GM12878 (cell line): ENCODE measurements at regions not wholly inside any gene's neighbourhood (a gene's known extent, or its start where the extent isn't known, plus 50 kb on each side); places are given as distances from the start of the nearest gene placed in this dataset.

Experiments used
- ATAC-seq: fragments of 200-7000 bp; cut with Tn5 transposase; 3 replicates; pipeline ENCODE4 v1.9.1; 2020; ENCODE audit warnings: mild to moderate bottlenecking, moderate library complexity
- BruUV-seq: library from RNA; stranded (reverse); fragments of 400-500 nt; replicated peaks from 2 replicates; lab custom pipeline; 2021; lab: Mats Ljungman, UMichigan
- CTCF ChIA-PET: fragments of 300-600 bp; sonication (Branson Sonifier 250); formaldehyde crosslinking; extraction: SDS; loops from one replicate; lab custom pipeline; 2021; ENCODE audit warnings: inconsistent platforms; lab: Yijun Ruan, JAX
- POLR2A ChIA-PET: fragments of 350-600 bp; formaldehyde crosslinking; extraction: SDS; loops from one replicate; lab custom pipeline; 2021; ENCODE audit warnings: inconsistent platforms; lab: Charles Lee
- RAD21 ChIA-PET: fragments of 300-600 bp; sonication (Branson Sonifier 250); formaldehyde crosslinking; loops from one replicate; lab custom pipeline; 2023; ENCODE audit warnings: antibody characterized with exemption; ENCODE audit not compliant: unreplicated experiment; lab: Charles Lee
- SMC1A ChIA-PET: fragments of 300-600 bp; sonication (Branson Sonifier 250); formaldehyde crosslinking; loops from one replicate; lab custom pipeline; 2023; ENCODE audit not compliant: unreplicated experiment, uncharacterized antibody; lab: Charles Lee
- DNase-seq: peaks from one replicate; pipeline ENCODE4 v3.0.0-alpha.2; 2011; ENCODE audit warnings: low read depth, low spot score
- FAIRE-seq: peaks from 3 replicates; lab custom pipeline; 2011; peaks lifted over from hg19 to GRCh38; lab: Jason Lieb, UNC
- H2AFZ ChIP-seq: 2 replicates; pipeline ENCODE4 v1.6.0; 2011; ENCODE audit warnings: low read depth, low read length, control low read depth; ENCODE audit not compliant: control insufficient read depth
- H3K27ac ChIP-seq: 2 replicates; pipeline ENCODE4 v1.5.1; 2011; ENCODE audit warnings: control low read depth; ENCODE audit not compliant: control insufficient read depth, insufficient read depth
- H3K27me3 ChIP-seq, 2 experiments: replicated peaks in 1 of 2; 2 replicates each; pipeline versions ENCODE4 v1.6.0 to v1.6.1; 2011; ENCODE audit warnings: low read length in 1 of 2; ENCODE audit not compliant: control insufficient read depth in 2 of 2, insufficient read depth in 2 of 2
- H3K36me3 ChIP-seq, 2 experiments: 2 replicates each; pipeline ENCODE4 v1.5.1; 2011; ENCODE audit warnings: low read length in 1 of 2; ENCODE audit not compliant: control insufficient read depth in 2 of 2, insufficient read depth in 2 of 2
- H3K4me1 ChIP-seq: 2 replicates; pipeline ENCODE4 v1.6.1; 2011; ENCODE audit warnings: mild to moderate bottlenecking, low read length, moderate library complexity, mixed read lengths; ENCODE audit not compliant: control insufficient read depth, insufficient read depth
- H3K4me2 ChIP-seq: 2 replicates; pipeline ENCODE4 v1.6.0; 2011; ENCODE audit warnings: control low read depth; ENCODE audit not compliant: control insufficient read depth, insufficient read depth
- H3K4me3 ChIP-seq: fragments of 200-600 bp; sonication (generic); 2 replicates; pipeline ENCODE4 v1.5.1; 2016
- H3K79me2 ChIP-seq: 2 replicates; pipeline ENCODE4 v1.6.0; 2011; ENCODE audit warnings: low read length; ENCODE audit not compliant: control insufficient read depth, insufficient read depth
- H3K9ac ChIP-seq: 2 replicates; pipeline ENCODE4 v1.8.0; 2011; ENCODE audit warnings: low read length, control low read depth, mixed read lengths; ENCODE audit not compliant: control insufficient read depth, insufficient read depth
- H3K9me3 ChIP-seq: replicated peaks from 3 replicates; pipeline ENCODE4 v1.5.1; 2011; ENCODE audit warnings: mild to moderate bottlenecking, low read length; ENCODE audit not compliant: control insufficient read depth, insufficient read depth
- H4K20me1 ChIP-seq: 2 replicates; pipeline ENCODE4 v1.6.0; 2011; ENCODE audit not compliant: control insufficient read depth, insufficient read depth
- ATF3 ChIP-seq: IDR thresholded peaks from 2 replicates; pipeline ENCODE4 v1.6.1; 2011; ENCODE audit warnings: low read depth, mild to moderate bottlenecking, low read length, moderate library complexity, borderline replicate concordance; ENCODE audit errors: extremely low read depth
- ATF7 ChIP-seq: fragments of 450-650 bp; IDR thresholded peaks from 2 replicates; pipeline ENCODE4 v1.6.1; 2016; ENCODE audit warnings: low read depth, mild to moderate bottlenecking
- NBN ChIP-seq: fragments of 450-650 bp; IDR thresholded peaks from 2 replicates; pipeline ENCODE4 v1.6.1; 2016
- REST ChIP-seq: IDR thresholded peaks from 2 replicates; pipeline ENCODE4 v1.6.1; 2012; ENCODE audit warnings: mild to moderate bottlenecking, low read depth, low read length
- SRF ChIP-seq, 2 experiments: IDR thresholded peaks; 2 replicates each; pipeline ENCODE4 v1.6.1; 2011; ENCODE audit warnings: low read depth in 2 of 2, low read length in 2 of 2, mild to moderate bottlenecking in 1 of 2, moderate library complexity in 1 of 2
- WGBS: methylation state at CpG from one replicate; pipeline ENCODE4 v1.1.6; 2016; ENCODE audit warnings: low lambda C conversion rate; ENCODE audit not compliant: insufficient replicate concordance, insufficient coverage; ENCODE audit errors: missing lambda C conversion rate; 5-methylcytosine and 5-hydroxymethylcytosine counted together
- in situ Hi-C: fragments of 300-500 bp; cut with MboI; formaldehyde crosslinking; loops from 9 replicates; pipeline ENCODE4 v1.14.3; 2018; ENCODE audit warnings: mixed read lengths
- intact Hi-C: fragments of 100-400 bp; cut with micrococcal nuclease; formaldehyde crosslinking; loops from one replicate; pipeline ENCODE4 v1.14.2; 2022; ENCODE audit not compliant: unreplicated experiment

GRCh38 chr5:154653764-154654485 is 101.3 kb upstream of the LARP1 start (continued):
- TF ChIP-seq REST, result no peak
- no peak for TF ChIP-seq ATF7

GRCh38 chr5:154653418-154653763 is 101.8 kb upstream of the LARP1 start:
- no peak for FAIRE-seq
- TF ChIP-seq NBN (no peak), ATF3 (no peak), SRF (IDR thresholded peaks at IDR 0.05; ENCODE audit: low read depth in 2 of 2, low read length in 2 of 2) (no peak)
- ATAC-seq, result no peak; the same call in 1 of the 3 replicates
- intact Hi-C loops, result loop anchor here (5.0 to 10.0 kb wide), 5 partner anchors 104 to 394 kb away; partner anchors contain the start of gene LARP1
- no peak for DNase-seq
- POLR2A ChIA-PET, result no interaction called here
- no peak overlapping the region for H3K4me2 ChIP-seq
- no peak overlapping the region for H3K9ac ChIP-seq
- H3K4me3 ChIP-seq, result no peak overlapping the region
- CTCF ChIA-PET, result interaction anchor here (0.7 to 1.1 kb wide), 2 partner anchors 247 to 284 kb away, joined by 3 read pairs; no protein-coding TSS in a partner anchor
- H3K36me3 ChIP-seq, result no peaks in the 10 kb centered on the region
- peaks cover 10% of the 10 kb centered on the region for H3K4me1 ChIP-seq
- in situ Hi-C loops, result no loop called here
- no peaks in the 10 kb centered on the region for H3K79me2 ChIP-seq
- no peaks in the 10 kb centered on the region; a peak in 1 of 4 replicates for H3K27me3 ChIP-seq
- no TSS peak for BruUV-seq
- SMC1A ChIA-PET, result no interaction called here
- peak overlapping the region; percentile 77 for H2AFZ ChIP-seq
- RAD21 ChIA-PET, result interaction anchor here (1.2 kb wide), 1 partner anchor 36 kb away, joined by 3 read pairs; no protein-coding TSS in a partner anchor
- no peak overlapping the region for H3K27ac ChIP-seq
- 57% methylated on average over 3 of the region's 3 CpGs for WGBS
- H3K9me3 ChIP-seq, result no peaks in the 10 kb centered on the region
- H4K20me1 ChIP-seq, result no peaks in the 10 kb centered on the region
